Stimulated activated CD4-positive, alpha-beta T cell treated with anti-CD3 and anti-CD28 coated beads, Interleukin-15, amount 100 ng/mL, for 1 hour (primary cell): ENCODE measurements at regions not wholly inside any gene's neighbourhood (a gene's known extent, or its start where the extent isn't known, plus 50 kb on each side); places are given as distances from the start of the nearest gene placed in this dataset.

Experiments used
- DNase-seq, 2 donors: peaks; one replicate each; pipeline ENCODE4 v3.0.0-alpha.2; 2020; ENCODE audit warnings: low read depth in 1 of 2, low spot score in 1 of 2

GRCh38 chr4:157977086-157977485 lies 195.7 kb downstream of the GASK1B start:
- DNase-seq: no peak

DNA sequence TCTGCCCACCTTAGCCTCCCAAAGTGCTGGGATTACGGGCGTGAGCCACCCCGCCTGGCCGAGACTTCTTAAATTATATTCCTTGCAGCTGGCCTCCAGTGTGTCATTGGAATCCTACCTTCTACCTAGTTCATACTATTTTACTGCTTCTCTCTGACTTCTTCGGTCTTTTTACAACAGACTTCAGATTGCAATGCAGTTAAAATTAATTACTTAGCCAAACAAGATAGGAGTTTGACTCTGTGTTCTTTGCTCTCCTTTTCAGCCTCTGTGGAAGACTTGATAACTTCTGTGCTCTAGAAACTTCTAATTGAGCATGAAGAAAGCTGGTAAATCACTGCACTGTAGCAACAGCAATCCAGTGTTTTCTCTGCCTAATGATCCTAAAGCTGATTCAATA lies 199.5 kb downstream of the GASK1B start:
- DNase-seq: no peak

DNA sequence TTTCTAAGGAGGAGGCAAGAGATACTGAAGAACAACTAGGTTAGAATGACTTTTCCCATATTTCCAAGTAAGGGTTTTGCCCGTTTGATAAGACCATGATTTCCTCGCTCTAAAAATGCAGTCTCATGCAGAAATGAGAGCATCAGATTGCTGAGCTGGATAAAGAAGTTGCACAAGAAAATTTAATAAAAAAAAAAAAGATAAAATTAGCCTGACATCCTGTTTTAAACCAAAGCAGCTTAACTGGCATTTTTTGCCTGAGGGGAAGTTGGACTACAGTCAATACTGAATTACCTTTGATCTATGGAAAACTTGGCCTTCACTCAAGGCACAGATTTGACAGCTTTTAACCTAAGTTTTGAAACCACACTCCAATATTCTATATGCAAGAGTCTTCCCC lies 208.4 kb downstream of the GASK1B start:
- DNase-seq: no peak

DNA sequence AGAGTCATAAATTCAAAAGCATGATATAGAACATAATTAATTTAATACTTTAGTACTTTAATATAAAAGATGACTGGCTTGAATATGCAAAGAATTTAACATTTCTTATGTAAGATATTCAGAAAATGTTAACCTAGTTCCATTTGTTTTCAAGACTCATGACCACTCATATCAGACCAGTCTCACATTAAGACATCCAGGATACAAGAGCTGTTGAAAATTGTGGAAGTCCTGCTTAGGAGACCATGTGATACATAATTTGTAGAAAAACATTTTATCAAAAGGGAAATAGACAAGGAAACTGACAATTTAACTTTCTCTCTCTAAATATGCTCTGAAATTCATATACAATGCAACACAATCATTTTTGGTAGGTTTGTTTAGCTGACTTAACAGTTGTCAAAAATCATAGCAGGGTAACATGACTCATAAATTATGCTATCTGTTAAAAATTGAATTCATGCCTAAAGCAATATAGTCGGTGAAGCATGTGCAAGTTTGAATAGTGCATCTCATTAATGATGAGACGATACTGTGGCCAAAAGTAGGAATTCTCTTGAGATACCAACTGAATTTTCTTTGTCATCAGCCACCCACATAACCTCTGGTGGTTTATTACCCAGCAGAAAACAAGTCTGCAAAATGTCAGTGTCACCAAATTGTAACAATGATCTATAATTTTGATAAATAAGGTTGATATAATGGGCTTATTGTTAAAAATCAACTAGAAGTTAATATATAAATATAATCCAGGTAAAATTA lies 211.4 kb downstream of the GASK1B start:
- DNase-seq: no peak

DNA sequence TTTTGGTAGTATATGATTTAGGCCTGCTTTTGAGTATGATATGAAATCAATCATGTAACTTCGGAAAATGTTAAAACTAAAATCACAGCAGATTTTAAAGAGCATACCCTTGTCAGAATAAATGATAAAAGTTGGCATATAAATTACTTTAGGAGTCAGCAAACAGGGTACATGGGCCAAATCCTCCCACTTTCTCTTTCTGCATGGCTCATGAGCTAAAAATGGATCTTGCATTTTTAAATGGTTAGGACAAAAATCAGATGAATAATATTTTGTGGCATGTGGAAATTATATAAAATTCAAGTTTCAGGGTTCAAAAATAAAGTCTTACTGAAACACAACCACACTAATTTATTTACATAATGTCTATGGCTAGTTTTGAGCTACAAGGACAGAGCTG lies 214.9 kb downstream of the GASK1B start:
- no peak for DNase-seq

- no peak for DNase-seq
Observed at GRCh38 chr4:157942017-157942416, 230.8 kb downstream of the GASK1B start.

DNA sequence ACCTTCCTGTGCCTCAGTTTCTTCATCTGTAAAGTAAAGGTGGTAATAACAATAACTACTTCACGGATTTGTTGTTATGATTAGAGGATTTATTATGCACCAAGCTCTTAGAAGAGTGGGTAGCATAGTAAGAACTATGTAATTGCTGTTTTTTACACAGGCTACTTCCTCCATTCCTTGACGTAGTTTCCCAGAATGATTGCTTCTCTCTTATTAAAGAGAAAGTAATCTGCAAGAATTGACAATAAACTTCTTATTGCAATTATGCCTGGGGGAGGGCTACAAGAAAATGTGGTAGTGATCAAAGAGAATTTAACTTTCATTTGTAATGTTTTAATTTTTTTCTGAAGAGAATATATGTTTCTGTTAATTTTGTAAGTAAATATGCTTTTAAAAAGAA lies 238.7 kb downstream of the GASK1B start:
- no peak for DNase-seq

GRCh38 chr4:157932936-157933335 lies 239.9 kb downstream of the GASK1B start:
- DNase-seq: no peak

DNA sequence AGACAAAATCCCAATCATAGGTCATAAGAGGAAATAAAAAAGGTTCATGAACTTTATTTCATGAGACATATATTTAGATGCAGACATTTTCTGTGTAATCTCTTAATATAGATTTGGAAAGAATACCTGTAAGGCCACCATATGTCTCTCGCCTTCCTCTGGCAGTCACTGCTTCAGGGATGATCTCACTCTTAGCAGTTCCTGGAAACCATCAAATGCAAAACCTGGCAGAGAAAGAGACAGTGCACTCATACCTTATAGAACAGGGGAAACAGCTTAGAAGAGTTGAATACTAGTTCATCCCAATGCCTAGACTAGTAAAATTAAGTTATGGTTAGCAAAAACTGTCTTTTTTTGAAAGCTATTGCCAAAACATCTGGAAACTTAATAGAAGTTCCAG lies 243.3 kb downstream of the GASK1B start:
- no peak for DNase-seq

DNA sequence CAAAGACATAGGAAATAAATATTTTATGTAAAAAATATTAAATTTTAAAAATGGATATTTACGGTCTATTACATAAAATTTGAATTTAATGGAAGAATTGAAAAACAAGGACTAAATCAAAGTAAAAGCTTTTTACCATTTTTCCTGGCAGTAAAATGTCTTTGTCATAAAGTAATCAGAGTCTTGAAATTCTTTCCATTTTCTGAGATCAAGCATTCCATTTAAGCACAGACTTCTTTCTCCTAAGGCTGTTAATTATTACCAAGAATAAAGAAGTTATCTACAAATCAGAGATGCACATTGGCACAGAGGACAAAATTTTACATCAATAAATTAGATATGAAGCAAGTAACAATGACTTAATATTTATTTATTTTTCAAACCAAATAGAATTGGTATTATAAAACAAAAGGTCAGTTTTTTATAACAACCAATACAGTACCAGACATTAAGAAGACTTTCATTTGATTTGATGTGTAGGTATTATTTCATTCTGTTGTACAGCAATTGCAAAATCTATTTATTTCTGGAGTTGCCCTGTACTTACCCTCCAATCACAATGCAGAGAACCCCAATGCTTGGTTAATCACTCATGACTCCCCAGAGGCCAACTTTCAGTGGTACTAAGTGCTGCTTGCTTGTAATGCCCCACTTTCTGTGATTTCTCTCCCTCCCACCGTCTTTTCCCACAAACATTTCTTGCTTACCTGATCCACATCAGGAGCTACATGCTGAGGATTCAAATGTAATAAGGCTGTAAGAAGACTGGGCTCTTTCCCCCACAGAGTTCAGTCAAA lies 254.6 kb downstream of the GASK1B start:
- DNase-seq: no peak

GRCh38 chr4:157912212-157912611 lies 260.6 kb downstream of the GASK1B start:
- no peak for DNase-seq

DNA sequence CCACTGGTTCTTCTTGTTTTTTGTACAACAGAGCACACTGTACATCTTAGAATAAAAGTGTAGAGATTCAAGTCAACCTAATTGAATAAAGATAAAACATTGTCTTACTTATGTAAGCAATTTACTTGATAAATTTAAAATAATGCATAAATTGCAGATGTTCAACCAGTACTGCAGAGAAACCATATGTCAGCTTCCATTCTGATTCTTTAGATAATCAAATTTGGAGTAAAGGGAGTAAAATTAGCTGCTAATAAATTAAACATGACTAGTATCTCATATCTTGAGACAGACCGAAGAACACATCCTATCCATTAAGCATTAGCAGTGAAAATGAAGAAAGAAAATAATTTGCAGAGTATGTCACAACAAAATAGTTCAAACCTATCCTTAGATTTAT lies 261.2 kb downstream of the GASK1B start:
- DNase-seq: no peak

GRCh38 chr4:157908691-157909090 lies 264.1 kb downstream of the GASK1B start:
- DNase-seq: no peak

- no peak for DNase-seq
Observed at GRCh38 chr4:157908031-157908430, 264.8 kb downstream of the GASK1B start.

DNA sequence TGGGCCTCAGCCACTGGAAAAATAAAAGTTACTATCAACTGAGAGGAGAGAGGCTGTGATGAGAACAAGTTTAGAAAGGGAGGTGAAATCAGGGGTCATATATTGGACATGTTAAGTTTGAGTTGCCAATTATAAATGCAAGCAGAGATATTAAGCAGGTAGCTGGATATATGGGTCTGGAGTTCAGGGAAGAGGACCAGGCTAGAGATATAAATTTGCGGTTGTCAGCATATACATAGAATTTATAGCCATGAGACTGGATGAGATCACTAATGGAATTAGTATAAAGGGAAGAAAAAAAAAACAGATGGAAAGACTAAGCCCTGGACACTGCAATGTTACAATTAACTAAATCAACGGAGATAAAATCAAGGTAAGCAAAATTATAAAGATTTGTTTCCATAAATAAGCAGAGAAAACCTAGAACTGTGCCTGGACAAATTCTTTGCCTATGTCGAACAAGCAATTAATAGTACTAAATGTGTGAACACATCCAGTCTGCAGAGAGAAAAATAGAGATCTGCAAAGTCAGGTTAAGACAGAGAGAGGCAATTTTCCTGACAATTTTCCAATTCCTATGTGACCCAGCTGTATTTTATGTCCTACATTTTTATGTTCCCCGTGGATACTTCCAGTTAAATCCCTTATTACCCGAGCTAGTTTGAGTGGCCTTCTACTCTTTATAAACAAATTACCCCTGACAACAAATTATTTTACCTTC lies 265.4 kb downstream of the GASK1B start:
- DNase-seq: no peak

- DNase-seq: no peak
Observed at GRCh38 chr4:157898836-157899605, 273.8 kb downstream of the GASK1B start.

DNA sequence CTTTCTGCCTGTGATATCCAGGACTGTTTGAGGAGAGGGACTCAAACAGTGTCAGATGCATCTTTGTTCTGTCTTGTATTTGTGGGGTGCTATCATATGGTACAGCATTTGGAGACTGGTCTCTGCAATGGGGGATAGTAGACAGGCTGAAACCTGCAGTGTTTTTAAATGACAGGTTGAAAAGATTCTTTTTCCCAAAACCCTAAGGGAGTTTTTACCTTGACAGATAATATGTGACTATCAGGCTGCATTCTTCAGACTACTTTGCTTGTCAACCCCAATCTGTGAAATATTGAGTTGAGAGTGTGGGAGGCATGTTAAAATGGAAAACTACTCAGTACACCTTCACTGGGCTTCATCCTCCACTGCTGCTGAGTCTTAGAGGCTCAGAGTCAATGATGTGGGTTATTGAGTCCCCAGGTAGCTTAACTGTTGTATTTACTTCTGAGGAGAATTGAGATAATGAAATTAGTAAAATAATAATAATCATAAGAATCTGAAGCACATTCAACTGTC lies 274.9 kb downstream of the GASK1B start:
- no peak for DNase-seq

- DNase-seq: no peak
Observed at GRCh38 chr4:157896726-157897125, 276.1 kb downstream of the GASK1B start.

DNA sequence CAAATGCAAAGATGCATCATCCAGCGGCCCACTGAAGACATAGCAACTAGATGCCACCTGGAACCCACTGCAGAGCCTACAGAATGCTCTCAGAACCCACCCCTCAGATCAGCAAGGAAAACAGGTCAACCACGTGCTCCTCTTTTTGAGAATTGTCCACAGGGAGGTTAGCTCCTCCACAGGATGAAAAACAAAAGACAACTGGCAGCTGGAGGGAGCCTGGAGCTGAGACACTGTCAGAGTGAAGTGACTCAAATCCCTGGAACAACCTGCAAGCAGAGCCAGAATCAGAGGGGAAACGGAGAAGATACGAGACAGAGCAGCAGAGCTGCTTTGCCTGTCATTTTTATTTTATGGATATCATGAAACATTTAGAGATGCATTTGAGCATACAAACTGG lies 277.6 kb downstream of the GASK1B start:
- DNase-seq: no peak

- DNase-seq: no peak
Observed at GRCh38 chr4:157889788-157890187, 283.0 kb downstream of the GASK1B start.

DNA sequence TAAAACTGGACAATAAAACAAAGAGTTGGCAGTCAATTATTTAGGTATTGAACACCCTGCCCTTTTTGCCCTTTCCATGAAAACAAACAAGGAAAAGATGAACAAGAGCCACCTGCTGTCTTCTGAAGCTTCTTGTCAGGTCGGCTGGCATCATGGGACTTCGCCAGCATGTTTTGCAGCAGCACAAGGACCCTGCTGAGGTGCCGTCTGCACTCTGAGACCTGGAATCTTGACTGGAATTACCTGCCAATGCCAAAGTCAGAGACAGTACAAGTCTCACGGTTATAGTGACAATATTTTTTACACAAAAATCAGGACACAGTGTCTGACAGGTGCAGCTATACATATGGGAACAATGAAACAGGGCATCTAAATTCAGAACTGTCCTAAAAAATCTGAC lies 284.5 kb downstream of the GASK1B start:
- no peak for DNase-seq
